ENCODE measurements at regions not wholly inside any gene's neighbourhood (a gene's known extent, or its start where the extent isn't known, plus 50 kb on each side); places are given as distances from the start of the nearest gene placed in this dataset.

DNA sequence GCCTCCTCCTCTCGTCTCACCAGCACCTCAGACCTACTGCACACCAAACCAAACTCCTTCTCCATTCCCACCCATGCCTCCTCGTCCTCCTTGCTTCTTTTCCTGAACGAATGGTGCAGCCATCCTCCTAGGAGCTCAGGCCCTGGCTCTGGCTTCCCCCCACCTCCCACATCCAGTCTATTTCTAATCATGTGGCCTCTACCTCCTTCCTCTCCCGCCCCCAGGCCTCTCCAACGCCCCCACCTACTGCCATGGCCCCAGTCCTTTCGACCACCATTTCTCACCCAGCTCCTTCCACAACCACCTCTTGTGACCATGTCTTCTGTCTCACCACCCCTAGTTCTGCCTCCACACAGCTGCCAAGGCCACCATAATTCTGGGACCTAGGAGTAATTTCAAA, 127.1 kb downstream of the PJA1 start:
- Histone ChIP-seq H3K36me3 (ENCODE audit: insufficient read depth) (no peaks in the 10 kb centered on the region), H2AFZ (ENCODE audit: low read depth) (no peak overlapping the region), H3K27ac (no peak overlapping the region), H3K9ac (no peak overlapping the region), H3K27me3 (ENCODE audit: insufficient read depth, low read depth) (no peaks in the 10 kb centered on the region), H3K4me2 (no peak overlapping the region), H4K20me1 (ENCODE audit: insufficient read depth) (no peaks in the 10 kb centered on the region), H3K4me1 (ENCODE audit: low read depth, poor library complexity, severe bottlenecking) (no peaks in the 10 kb centered on the region), H3K79me2 (ENCODE audit: insufficient read depth, low read depth) (no peaks in the 10 kb centered on the region), H3K4me3 (IDR thresholded peaks at IDR 0.05; ENCODE audit: insufficient read depth, low read depth, low read length) (no peak overlapping the region)
- TF ChIP-seq, protein P1, sequence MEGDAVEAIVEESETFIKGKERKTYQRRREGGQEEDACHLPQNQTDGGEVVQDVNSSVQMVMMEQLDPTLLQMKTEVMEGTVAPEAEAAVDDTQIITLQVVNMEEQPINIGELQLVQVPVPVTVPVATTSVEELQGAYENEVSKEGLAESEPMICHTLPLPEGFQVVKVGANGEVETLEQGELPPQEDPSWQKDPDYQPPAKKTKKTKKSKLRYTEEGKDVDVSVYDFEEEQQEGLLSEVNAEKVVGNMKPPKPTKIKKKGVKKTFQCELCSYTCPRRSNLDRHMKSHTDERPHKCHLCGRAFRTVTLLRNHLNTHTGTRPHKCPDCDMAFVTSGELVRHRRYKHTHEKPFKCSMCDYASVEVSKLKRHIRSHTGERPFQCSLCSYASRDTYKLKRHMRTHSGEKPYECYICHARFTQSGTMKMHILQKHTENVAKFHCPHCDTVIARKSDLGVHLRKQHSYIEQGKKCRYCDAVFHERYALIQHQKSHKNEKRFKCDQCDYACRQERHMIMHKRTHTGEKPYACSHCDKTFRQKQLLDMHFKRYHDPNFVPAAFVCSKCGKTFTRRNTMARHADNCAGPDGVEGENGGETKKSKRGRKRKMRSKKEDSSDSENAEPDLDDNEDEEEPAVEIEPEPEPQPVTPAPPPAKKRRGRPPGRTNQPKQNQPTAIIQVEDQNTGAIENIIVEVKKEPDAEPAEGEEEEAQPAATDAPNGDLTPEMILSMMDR (conservative IDR thresholded peaks at IDR 0.05; ENCODE audit: low read depth, low read length): no peak

DNA sequence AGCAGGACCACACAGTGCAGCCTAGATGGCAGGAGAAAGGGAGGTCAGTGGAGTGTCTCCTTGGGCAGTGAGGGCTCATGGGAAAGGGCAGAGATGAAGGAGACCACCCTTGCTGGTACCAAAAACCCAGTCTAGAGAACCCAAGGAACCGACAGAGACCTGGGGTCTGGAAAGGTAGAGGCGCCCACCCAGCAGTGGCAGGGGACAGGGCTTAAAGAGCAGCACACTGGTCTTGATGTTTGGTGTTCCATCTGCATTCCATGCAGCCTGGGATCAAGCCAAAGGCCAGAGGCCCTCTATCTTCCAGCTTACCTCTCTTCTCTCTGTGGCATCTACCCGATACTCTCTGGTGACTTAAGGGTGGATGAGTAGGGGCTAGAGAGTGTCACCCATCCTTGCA, 127.5 kb downstream of the PJA1 start:
- TF ChIP-seq, protein P1 (conservative IDR thresholded peaks at IDR 0.05; ENCODE audit: low read depth, low read length): no peak
- Histone ChIP-seq H3K27me3 (ENCODE audit: insufficient read depth, low read depth) (no peaks in the 10 kb centered on the region), H2AFZ (ENCODE audit: low read depth) (no peak overlapping the region)

DNA sequence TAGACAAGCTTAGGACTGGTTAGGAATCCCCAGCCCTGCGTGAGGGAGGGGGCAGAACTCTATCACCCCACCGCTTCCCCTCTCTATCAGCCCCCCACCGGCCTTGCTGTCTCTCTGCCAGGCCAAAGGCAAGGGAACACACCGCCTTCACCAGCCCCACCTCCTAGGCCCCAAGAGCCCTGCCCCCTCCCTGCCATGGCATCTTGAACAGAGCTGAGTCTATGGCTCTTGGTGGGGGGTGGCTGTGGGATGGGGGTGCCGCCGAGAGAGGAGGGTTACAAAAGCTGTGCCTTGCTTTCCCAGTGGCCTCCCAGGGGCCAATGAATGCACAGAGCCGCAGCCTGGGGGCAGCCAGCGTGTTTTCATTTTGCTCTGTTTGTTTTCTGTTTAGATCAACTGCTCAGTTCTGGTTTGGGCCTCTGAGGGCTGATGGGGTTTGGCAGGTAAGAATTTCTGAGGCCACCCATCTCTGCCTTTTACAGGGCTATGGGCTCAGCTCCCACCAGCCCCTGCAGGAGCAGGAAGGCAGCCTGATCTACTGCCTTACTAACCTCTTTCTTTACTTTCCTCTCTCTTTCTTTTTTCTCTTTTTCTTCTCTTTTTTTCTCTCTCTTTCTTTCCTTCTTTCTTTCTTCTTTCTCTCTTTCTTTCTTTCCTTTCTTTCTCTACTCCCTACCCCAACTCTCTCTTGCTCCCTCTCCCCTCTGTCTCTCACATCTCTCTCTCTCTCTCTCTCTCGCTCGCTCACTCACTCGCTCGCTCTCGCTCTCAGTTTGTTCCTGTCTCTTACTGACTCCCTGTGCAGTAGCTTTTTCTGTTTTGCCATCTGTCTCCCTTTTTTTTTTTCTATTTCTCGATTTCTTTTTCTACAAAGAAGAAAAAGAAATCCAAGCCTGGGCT, 128.3 kb downstream of the PJA1 start:
- Histone ChIP-seq H3K36me3 (ENCODE audit: insufficient read depth) (no peaks in the 10 kb centered on the region), H3K4me3 (IDR thresholded peaks at IDR 0.05; ENCODE audit: insufficient read depth, low read depth, low read length) (no peak overlapping the region), H3K27me3 (ENCODE audit: insufficient read depth, low read depth) (no peaks in the 10 kb centered on the region), H3K9ac (no peak overlapping the region), H3K79me2 (ENCODE audit: insufficient read depth, low read depth) (no peaks in the 10 kb centered on the region), H2AFZ (ENCODE audit: low read depth) (no peak overlapping the region), H3K27ac (no peak overlapping the region), H4K20me1 (ENCODE audit: insufficient read depth) (no peaks in the 10 kb centered on the region), H3K4me1 (ENCODE audit: low read depth, poor library complexity, severe bottlenecking) (no peaks in the 10 kb centered on the region), H3K4me2 (no peak overlapping the region)
- TF ChIP-seq, protein P1 (conservative IDR thresholded peaks at IDR 0.05; ENCODE audit: low read depth, low read length): no peak

More for the DNA sequence above, 127.5 kb downstream of the PJA1 start:
- H3K4me2 ChIP-seq: no peak overlapping the region
- H3K4me3 ChIP-seq (IDR thresholded peaks at IDR 0.05; ENCODE audit: insufficient read depth, low read depth, low read length): no peak overlapping the region
- H4K20me1 ChIP-seq (ENCODE audit: insufficient read depth): no peaks in the 10 kb centered on the region
- no peaks in the 10 kb centered on the region for H3K79me2 ChIP-seq (ENCODE audit: insufficient read depth, low read depth)
- H3K4me1 ChIP-seq (ENCODE audit: low read depth, poor library complexity, severe bottlenecking): no peaks in the 10 kb centered on the region
- H3K36me3 ChIP-seq (ENCODE audit: insufficient read depth): no peaks in the 10 kb centered on the region
- no peak overlapping the region for H3K27ac ChIP-seq
- H3K9ac ChIP-seq: no peak overlapping the region

DNA sequence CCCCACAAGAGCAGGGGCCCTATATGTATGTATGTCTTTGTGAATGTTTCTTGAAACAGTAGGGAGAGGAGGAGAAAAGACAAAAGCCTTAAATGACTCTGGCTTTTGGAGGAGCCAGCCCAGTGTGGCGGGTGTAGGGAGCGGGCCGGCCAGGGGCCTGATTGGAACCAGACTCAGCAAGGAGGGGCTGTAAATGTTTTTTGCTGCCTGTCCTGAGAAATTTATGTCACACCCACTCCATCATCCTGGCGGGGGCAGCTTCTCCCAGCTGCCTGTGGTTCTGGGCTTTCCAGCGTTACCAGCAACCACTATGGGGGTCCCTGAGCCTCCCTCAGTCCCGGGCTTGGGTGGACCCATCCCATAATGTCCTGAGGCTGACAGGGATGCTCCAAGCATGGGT, 130.8 kb downstream of the PJA1 start:
- TF ChIP-seq, protein P1 (conservative IDR thresholded peaks at IDR 0.05; ENCODE audit: low read depth, low read length): no peak
- H3K36me3 ChIP-seq (ENCODE audit: insufficient read depth): no peaks in the 10 kb centered on the region
- no peak overlapping the region for H2AFZ ChIP-seq (ENCODE audit: low read depth)
- H3K4me1 ChIP-seq (ENCODE audit: low read depth, poor library complexity, severe bottlenecking): no peaks in the 10 kb centered on the region
- H3K27ac ChIP-seq: no peak overlapping the region
- no peaks in the 10 kb centered on the region for H3K79me2 ChIP-seq (ENCODE audit: insufficient read depth, low read depth)
- H4K20me1 ChIP-seq (ENCODE audit: insufficient read depth): no peaks in the 10 kb centered on the region
- no peak overlapping the region for H3K4me3 ChIP-seq (IDR thresholded peaks at IDR 0.05; ENCODE audit: insufficient read depth, low read depth, low read length)
- H3K27me3 ChIP-seq (ENCODE audit: insufficient read depth, low read depth): no peaks in the 10 kb centered on the region
- H3K4me2 ChIP-seq: no peak overlapping the region
- no peak overlapping the region for H3K9ac ChIP-seq

Measured in KMS-11 (cell line).